SK-N-MC (cell line): ENCODE measurements at regions not wholly inside any gene's neighbourhood (a gene's known extent, or its start where the extent isn't known, plus 50 kb on each side); places are given as distances from the start of the nearest gene placed in this dataset.

Experiments
- EZH2 ChIP-seq: fragments of 200-600 bp; sonication (generic); IDR thresholded peaks from one replicate; pipeline ENCODE4 v1.6.1; 2017; ENCODE audit warnings: antibody characterized with exemption
- POLR2AphosphoS5 ChIP-seq: IDR thresholded peaks from 2 replicates; pipeline ENCODE4 v1.6.1; 2012; ENCODE audit warnings: mild to moderate bottlenecking, low read depth, low read length, borderline replicate concordance

- no peak for TF ChIP-seq EZH2
- no peak for TF ChIP-seq POLR2AphosphoS5
Observed at GRCh38 chr14:29054119-29054518, 287.5 kb downstream of the FOXG1 start.
